CD14-positive monocyte (primary cell): ENCODE measurements at regions not wholly inside any gene's neighbourhood (a gene's known extent, or its start where the extent isn't known, plus 50 kb on each side); places are given as distances from the start of the nearest gene placed in this dataset.

Experiments
- DNase-seq, 3 donors: peaks; one replicate each; pipeline ENCODE4 v3.0.0-alpha.2; 2011 to 2022
- H2AFZ ChIP-seq: 2 replicates; pipeline ENCODE4 v1.6.0; 2012; ENCODE audit warnings: mild to moderate bottlenecking, low read depth, low read length, inconsistent platforms; ENCODE audit not compliant: insufficient read depth, poor library complexity, severe bottlenecking
- H3K27ac ChIP-seq, 2 donors: 1 replicate in 1 of 2; 2 replicates in 1 of 2; pipeline ENCODE4 v1.5.1; 2012 to 2013; ENCODE audit warnings: low read length in 2 of 2, control low read depth in 1 of 2, inconsistent platforms in 1 of 2, low read depth in 1 of 2, mild to moderate bottlenecking in 1 of 2
- H3K27me3 ChIP-seq, 2 donors: one replicate each; pipeline versions ENCODE4 v1.6.0 to v1.6.1; 2011 to 2013; ENCODE audit warnings: low read length in 2 of 2; ENCODE audit not compliant: control insufficient read depth in 2 of 2, insufficient read depth in 2 of 2
- H3K36me3 ChIP-seq, 2 donors: replicated peaks in 1 of 2; 1 replicate in 1 of 2; 2 replicates in 1 of 2; pipeline versions ENCODE4 v1.5.1 to v1.6.1; 2012 to 2013; ENCODE audit warnings: low read length in 2 of 2, control low read depth in 1 of 2, inconsistent platforms in 1 of 2, mild to moderate bottlenecking in 1 of 2; ENCODE audit not compliant: insufficient read depth in 2 of 2, control insufficient read depth in 1 of 2
- H3K4me1 ChIP-seq, 2 donors: 1 replicate in 1 of 2; 2 replicates in 1 of 2; pipeline versions ENCODE4 v1.5.1 to v1.6.1; 2012 to 2013; ENCODE audit warnings: low read length in 2 of 2, control low read depth in 1 of 2, inconsistent platforms in 1 of 2, mild to moderate bottlenecking in 1 of 2, moderate library complexity in 1 of 2; ENCODE audit not compliant: insufficient read depth in 2 of 2, control insufficient read depth in 1 of 2
- H3K4me2 ChIP-seq: replicated peaks from 2 replicates; pipeline ENCODE3; 2012; ENCODE audit warnings: low read length, moderate library complexity, mild to moderate bottlenecking; ENCODE audit not compliant: poor library complexity, severe bottlenecking; ENCODE audit errors: extremely low read depth
- H3K4me3 ChIP-seq, 3 experiments: fragments of 200-600 bp in 1 of 3; sonication (generic) in 1 of 3; replicated peaks in 1 of 3; 1 replicate in 2 of 3; 2 replicates in 1 of 3; pipeline ENCODE4 v1.5.1; 2011 to 2013; ENCODE audit warnings: low read length in 3 of 3, mild to moderate bottlenecking in 3 of 3, control low read depth in 2 of 3, low read depth in 2 of 3, inconsistent platforms in 1 of 3, moderate library complexity in 1 of 3
- H3K79me2 ChIP-seq: 2 replicates; pipeline ENCODE4 v1.6.0; 2012; ENCODE audit warnings: mild to moderate bottlenecking, control low read depth, inconsistent platforms, low read length, moderate library complexity; ENCODE audit not compliant: insufficient read depth
- H3K9ac ChIP-seq: 2 replicates; pipeline ENCODE4 v1.6.0; 2017; ENCODE audit warnings: low read length, mild to moderate bottlenecking; ENCODE audit not compliant: insufficient read depth, poor library complexity, severe bottlenecking
- H3K9me3 ChIP-seq, 2 donors: replicated peaks in 1 of 2; 1 replicate in 1 of 2; 2 replicates in 1 of 2; pipeline versions ENCODE4 v1.5.1 to v1.6.1; 2012 to 2013; ENCODE audit warnings: low read length in 2 of 2, control low read depth in 1 of 2; ENCODE audit not compliant: control insufficient read depth in 1 of 2, insufficient read depth in 1 of 2
- H4K20me1 ChIP-seq: 2 replicates; pipeline ENCODE4 v1.6.0; 2012; ENCODE audit warnings: mild to moderate bottlenecking, low read length, control low read depth, moderate library complexity; ENCODE audit not compliant: insufficient read depth
- H3K27ac Mint-ChIP-seq, 7 donors: one replicate each; pipeline ENCODE4 v1.8.0; 2020; ENCODE audit warnings: mild to moderate bottlenecking in 7 of 7, mixed read lengths in 7 of 7, moderate library complexity in 6 of 7, inconsistent platforms in 2 of 7
- H3K27me3 Mint-ChIP-seq, 3 donors: one replicate each; pipeline ENCODE4 v1.8.0; 2021 to 2022; ENCODE audit warnings: low read depth in 3 of 3, mild to moderate bottlenecking in 3 of 3, mixed read lengths in 3 of 3, moderate library complexity in 3 of 3, inconsistent platforms in 1 of 3
- H3K36me3 Mint-ChIP-seq, 2 donors: one replicate each; pipeline ENCODE4 v1.8.0; 2020; ENCODE audit warnings: mixed read lengths in 2 of 2, inconsistent platforms in 1 of 2, mild to moderate bottlenecking in 1 of 2
- H3K4me1 Mint-ChIP-seq: one replicate; pipeline ENCODE4 v1.8.0; 2020; ENCODE audit warnings: mild to moderate bottlenecking, mixed read lengths
- H3K4me3 Mint-ChIP-seq, 2 donors: one replicate each; pipeline ENCODE4 v1.8.0; 2020; ENCODE audit warnings: mild to moderate bottlenecking in 2 of 2, mixed read lengths in 2 of 2, moderate library complexity in 1 of 2
- H3K9me3 Mint-ChIP-seq, 7 donors: one replicate each; pipeline ENCODE4 v1.8.0; 2020 to 2022; ENCODE audit warnings: mixed read lengths in 7 of 7, mild to moderate bottlenecking in 6 of 7, moderate library complexity in 6 of 7, inconsistent platforms in 2 of 7
- WGBS: methylation state at CpG from one replicate; pipeline ENCODE4 v1.1.5; 2013; ENCODE audit warnings: missing lambda C conversion rate; ENCODE audit not compliant: insufficient coverage; 5-methylcytosine and 5-hydroxymethylcytosine counted together
- intact Hi-C, 2 donors: fragments of 100-400 bp; cut with micrococcal nuclease; formaldehyde crosslinking; loops; one replicate each; pipeline versions ENCODE4 v1.15.0 to v1.15.1; 2023
- TF ChIP-seq, protein P1 (sequence below): fragments of 200-600 bp; IDR thresholded peaks from one replicate; pipeline ENCODE4 v1.8.0; 2022; ENCODE audit warnings: antibody characterized with exemption, mild to moderate bottlenecking

GRCh38 chr12:93019212-93019927 lies 90.3 kb upstream of the EEA1 start:
- TF ChIP-seq, protein P1, sequence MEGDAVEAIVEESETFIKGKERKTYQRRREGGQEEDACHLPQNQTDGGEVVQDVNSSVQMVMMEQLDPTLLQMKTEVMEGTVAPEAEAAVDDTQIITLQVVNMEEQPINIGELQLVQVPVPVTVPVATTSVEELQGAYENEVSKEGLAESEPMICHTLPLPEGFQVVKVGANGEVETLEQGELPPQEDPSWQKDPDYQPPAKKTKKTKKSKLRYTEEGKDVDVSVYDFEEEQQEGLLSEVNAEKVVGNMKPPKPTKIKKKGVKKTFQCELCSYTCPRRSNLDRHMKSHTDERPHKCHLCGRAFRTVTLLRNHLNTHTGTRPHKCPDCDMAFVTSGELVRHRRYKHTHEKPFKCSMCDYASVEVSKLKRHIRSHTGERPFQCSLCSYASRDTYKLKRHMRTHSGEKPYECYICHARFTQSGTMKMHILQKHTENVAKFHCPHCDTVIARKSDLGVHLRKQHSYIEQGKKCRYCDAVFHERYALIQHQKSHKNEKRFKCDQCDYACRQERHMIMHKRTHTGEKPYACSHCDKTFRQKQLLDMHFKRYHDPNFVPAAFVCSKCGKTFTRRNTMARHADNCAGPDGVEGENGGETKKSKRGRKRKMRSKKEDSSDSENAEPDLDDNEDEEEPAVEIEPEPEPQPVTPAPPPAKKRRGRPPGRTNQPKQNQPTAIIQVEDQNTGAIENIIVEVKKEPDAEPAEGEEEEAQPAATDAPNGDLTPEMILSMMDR: no peak
- intact Hi-C loops: no loop called here
- H4K20me1 ChIP-seq: no peaks in the 10 kb centered on the region
- H3K4me2 ChIP-seq: no peak overlapping the region
- Mint-ChIP-seq H3K36me3 (no peaks in the 10 kb centered on the region), H3K9me3 (no peaks in the 10 kb centered on the region), H3K27ac (peak overlapping the region in 1 of 7 donors; percentile 58), H3K4me1 (no peaks in the 10 kb centered on the region), H3K4me3 (no peak overlapping the region), H3K27me3 (peaks cover 0 to 3% (median 0%) of the 10 kb centered on the region in 3 donors)
- H3K9me3 ChIP-seq: no peaks in the 10 kb centered on the region
- no peak overlapping the region for H3K27ac ChIP-seq
- no peaks in the 10 kb centered on the region for H3K36me3 ChIP-seq
- no peak overlapping the region for H3K4me3 ChIP-seq
- H3K9ac ChIP-seq: no peak overlapping the region
- no peaks in the 10 kb centered on the region for H3K79me2 ChIP-seq
- H3K27me3 ChIP-seq: no peaks in the 10 kb centered on the region
- no peak overlapping the region for H2AFZ ChIP-seq
- DNase-seq: no peak
- H3K4me1 ChIP-seq: no peaks in the 10 kb centered on the region
- 94% methylated on average over 4 of the region's 9 CpGs for WGBS

DNA sequence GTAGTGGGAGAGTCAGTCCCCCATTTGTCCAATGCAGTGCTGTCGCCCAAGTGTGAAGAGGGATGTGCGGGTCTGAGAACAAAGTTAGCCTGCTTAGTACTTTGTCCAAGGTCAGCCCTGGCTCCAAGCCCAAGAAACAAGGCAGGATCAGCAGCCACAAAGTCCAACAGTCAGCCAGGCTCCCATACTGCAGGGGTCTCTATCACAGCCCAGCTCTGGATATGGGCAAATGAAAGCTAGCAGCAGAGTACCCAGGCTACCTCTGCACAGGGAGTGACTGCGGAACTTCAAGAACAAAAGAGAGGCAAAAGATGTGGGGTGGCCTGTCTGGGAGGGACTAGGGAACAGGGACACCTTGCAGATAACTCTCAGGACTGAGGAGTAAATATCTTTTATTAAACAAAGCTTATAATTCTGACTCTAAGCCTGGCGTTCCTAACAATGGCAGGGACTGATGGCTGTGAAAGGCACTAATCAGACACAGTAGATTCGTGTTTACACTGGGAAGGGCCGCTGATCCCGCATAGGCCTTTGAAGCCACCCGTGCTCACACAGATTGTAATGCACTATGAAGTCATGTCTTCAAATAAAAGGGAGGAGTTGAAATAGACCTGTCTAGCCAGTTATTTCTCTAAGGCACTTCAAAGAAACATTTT lies 91.0 kb upstream of the EEA1 start:
- no peak overlapping the region for H3K4me3 ChIP-seq
- H3K27ac ChIP-seq: no peak overlapping the region
- H3K9me3 ChIP-seq: no peaks in the 10 kb centered on the region
- no peak for DNase-seq
- no peak overlapping the region for H3K4me2 ChIP-seq
- no peaks in the 10 kb centered on the region for H3K79me2 ChIP-seq
- Mint-ChIP-seq H3K27me3 (peaks cover 0 to 3% (median 0%) of the 10 kb centered on the region in 3 donors), H3K27ac (no peak overlapping the region), H3K9me3 (no peaks in the 10 kb centered on the region), H3K36me3 (no peaks in the 10 kb centered on the region), H3K4me3 (no peak overlapping the region), H3K4me1 (no peaks in the 10 kb centered on the region)
- H3K4me1 ChIP-seq: no peaks in the 10 kb centered on the region
- H2AFZ ChIP-seq: no peak overlapping the region
- TF ChIP-seq, protein P1: no peak
- no peaks in the 10 kb centered on the region for H3K36me3 ChIP-seq
- no peak overlapping the region for H3K9ac ChIP-seq
- intact Hi-C loops: no loop called here
- 93% methylated on average over 3 of the region's 8 CpGs for WGBS
- H3K27me3 ChIP-seq: no peaks in the 10 kb centered on the region
- no peaks in the 10 kb centered on the region for H4K20me1 ChIP-seq
